ENCODE measurements at regions not wholly inside any gene's neighbourhood (a gene's known extent, or its start where the extent isn't known, plus 50 kb on each side); places are given as distances from the start of the nearest gene placed in this dataset.

GRCh38 chr1:115469703-115470476 is 131.8 kb upstream of the NGF start:
- no peaks in the 10 kb centered on the region for H3K9me3 Mint-ChIP-seq
- ATAC-seq (replicated peaks) = no peak
- no peak overlapping the region for H3K27ac Mint-ChIP-seq
- H3K36me3 Mint-ChIP-seq (ENCODE audit: insufficient read depth) = no peaks in the 10 kb centered on the region
- H3K4me3 Mint-ChIP-seq = no peak overlapping the region
- DNase-seq = no peak
- peaks cover 15 to 32% of the 10 kb centered on the region in 2 donors for H3K27me3 Mint-ChIP-seq
- H3K4me1 Mint-ChIP-seq (ENCODE audit: low read depth in 2 of 2) = peaks cover 0 to 6% of the 10 kb centered on the region in 2 donors

DNA sequence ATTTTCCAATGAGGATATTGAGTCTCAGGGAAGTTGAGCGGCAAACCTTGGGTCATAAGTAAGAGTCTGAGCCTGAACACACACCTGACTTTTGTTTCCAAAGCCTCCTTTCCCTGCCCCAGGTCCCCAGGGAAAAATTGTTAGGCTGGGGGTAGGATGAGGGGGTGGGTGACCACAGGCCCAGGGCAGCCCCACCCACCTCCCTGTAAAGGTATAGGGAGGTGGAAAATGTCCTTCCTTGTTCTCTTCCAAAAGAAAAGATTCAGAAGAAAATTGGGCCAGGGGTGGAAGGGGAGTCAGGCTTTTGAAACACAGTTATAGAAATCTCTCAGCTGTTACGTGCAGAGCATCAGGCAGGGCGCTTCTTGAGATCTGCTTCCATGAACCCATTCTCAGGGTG is 129.7 kb upstream of the NGF start:
- no peak overlapping the region for H3K4me3 Mint-ChIP-seq
- no peaks in the 10 kb centered on the region for H3K36me3 Mint-ChIP-seq (ENCODE audit: insufficient read depth)
- H3K27me3 Mint-ChIP-seq = peaks cover 0 to 11% of the 10 kb centered on the region in 2 donors
- peaks cover 0 to 6% of the 10 kb centered on the region in 2 donors for H3K4me1 Mint-ChIP-seq (ENCODE audit: low read depth in 2 of 2)
- ATAC-seq (replicated peaks) = no peak
- no peak for DNase-seq
- H3K27ac Mint-ChIP-seq = no peak overlapping the region
- no peaks in the 10 kb centered on the region for H3K9me3 Mint-ChIP-seq

- Mint-ChIP-seq H3K36me3 (ENCODE audit: insufficient read depth) (no peaks in the 10 kb centered on the region), H3K27me3 (peaks cover 0 to 5% of the 10 kb centered on the region in 2 donors), H3K9me3 (no peaks in the 10 kb centered on the region), H3K4me3 (no peak overlapping the region), H3K27ac (no peak overlapping the region), H3K4me1 (ENCODE audit: low read depth in 2 of 2) (peaks cover 0 to 6% of the 10 kb centered on the region in 2 donors)
- ATAC-seq (replicated peaks) (no peak), DNase-seq (no peak)
Observed at GRCh38 chr1:115467196-115467595, 129.1 kb upstream of the NGF start.

GRCh38 chr1:115466433-115466832 is 128.4 kb upstream of the NGF start:
- ATAC-seq (replicated peaks) (no peak), DNase-seq (no peak)
- H3K36me3 Mint-ChIP-seq (ENCODE audit: insufficient read depth) = no peaks in the 10 kb centered on the region
- H3K9me3 Mint-ChIP-seq = no peaks in the 10 kb centered on the region
- H3K27ac Mint-ChIP-seq = no peak overlapping the region
- no peak overlapping the region for H3K4me3 Mint-ChIP-seq
- H3K4me1 Mint-ChIP-seq (ENCODE audit: low read depth in 2 of 2) = peaks cover 0 to 5% of the 10 kb centered on the region in 2 donors
- H3K27me3 Mint-ChIP-seq = no peaks in the 10 kb centered on the region

DNA sequence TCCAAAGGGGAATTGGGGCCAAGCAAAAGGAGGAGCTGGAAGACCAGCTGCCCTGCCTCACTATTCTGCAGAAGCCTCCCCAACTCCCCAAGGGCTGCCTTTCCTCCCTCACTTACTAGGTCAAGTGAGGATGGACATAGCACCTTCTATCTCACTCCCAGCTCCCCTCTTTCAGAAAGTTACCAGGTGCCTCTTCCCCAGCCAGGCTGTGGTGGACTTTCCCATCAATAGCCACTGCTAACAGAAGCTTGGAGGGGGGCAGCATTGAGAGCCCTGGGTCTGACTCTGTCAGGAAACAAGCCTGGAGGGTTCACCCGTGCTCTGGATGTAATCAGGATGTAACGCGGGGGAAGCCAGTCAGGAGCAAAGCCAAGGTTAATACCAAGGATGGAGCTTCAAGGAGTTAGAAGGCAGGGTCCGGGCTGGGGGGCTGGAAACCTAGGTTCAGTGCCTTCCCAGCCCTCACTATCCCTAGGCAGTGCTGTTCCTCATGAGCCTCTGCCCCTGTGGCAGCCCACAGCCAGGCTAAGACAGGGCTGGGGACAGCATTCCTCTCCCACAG is 127.8 kb upstream of the NGF start:
- Mint-ChIP-seq H3K9me3 (no peaks in the 10 kb centered on the region), H3K27ac (no peak overlapping the region), H3K4me3 (no peak overlapping the region), H3K4me1 (ENCODE audit: low read depth in 2 of 2) (peaks cover 0 to 4% of the 10 kb centered on the region in 2 donors), H3K27me3 (no peaks in the 10 kb centered on the region), H3K36me3 (ENCODE audit: insufficient read depth) (no peaks in the 10 kb centered on the region)
- no peak for DNase-seq
- ATAC-seq (replicated peaks) = no peak

DNA sequence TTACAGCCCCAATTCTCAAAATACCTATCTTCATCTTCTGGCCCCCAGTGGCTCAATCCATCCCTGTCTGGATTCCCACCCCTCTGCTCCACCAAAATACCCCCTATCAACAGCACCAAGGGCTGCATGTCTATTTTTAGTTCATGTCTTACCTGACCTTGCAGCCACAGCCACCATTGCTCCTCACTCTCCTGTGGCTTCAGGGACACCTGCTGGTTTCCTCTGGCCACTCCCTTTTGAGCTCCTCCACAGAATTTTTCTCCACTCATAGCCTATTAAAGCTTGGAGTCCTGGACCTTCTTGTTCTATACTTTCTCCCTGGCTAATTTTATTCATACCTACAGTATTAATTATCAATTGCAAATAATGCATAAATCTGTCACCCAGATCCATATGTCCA is 125.3 kb upstream of the NGF start:
- DNase-seq (no peak), ATAC-seq (replicated peaks) (no peak)
- no peaks in the 10 kb centered on the region for H3K36me3 Mint-ChIP-seq (ENCODE audit: insufficient read depth)
- H3K9me3 Mint-ChIP-seq = no peaks in the 10 kb centered on the region
- H3K4me1 Mint-ChIP-seq (ENCODE audit: low read depth in 2 of 2) = no peaks in the 10 kb centered on the region
- no peak overlapping the region for H3K4me3 Mint-ChIP-seq
- H3K27ac Mint-ChIP-seq = no peak overlapping the region
- peaks cover 0 to 5% of the 10 kb centered on the region in 2 donors for H3K27me3 Mint-ChIP-seq

GRCh38 chr1:115462566-115463076 is 124.6 kb upstream of the NGF start:
- H3K36me3 Mint-ChIP-seq (ENCODE audit: insufficient read depth) = no peaks in the 10 kb centered on the region
- no peak overlapping the region for H3K4me3 Mint-ChIP-seq
- DNase-seq (no peak), ATAC-seq (replicated peaks) (no peak)
- no peak overlapping the region for H3K27ac Mint-ChIP-seq
- H3K27me3 Mint-ChIP-seq = peaks cover 0 to 5% of the 10 kb centered on the region in 2 donors
- no peaks in the 10 kb centered on the region for H3K4me1 Mint-ChIP-seq (ENCODE audit: low read depth in 2 of 2)
- no peaks in the 10 kb centered on the region for H3K9me3 Mint-ChIP-seq

DNA sequence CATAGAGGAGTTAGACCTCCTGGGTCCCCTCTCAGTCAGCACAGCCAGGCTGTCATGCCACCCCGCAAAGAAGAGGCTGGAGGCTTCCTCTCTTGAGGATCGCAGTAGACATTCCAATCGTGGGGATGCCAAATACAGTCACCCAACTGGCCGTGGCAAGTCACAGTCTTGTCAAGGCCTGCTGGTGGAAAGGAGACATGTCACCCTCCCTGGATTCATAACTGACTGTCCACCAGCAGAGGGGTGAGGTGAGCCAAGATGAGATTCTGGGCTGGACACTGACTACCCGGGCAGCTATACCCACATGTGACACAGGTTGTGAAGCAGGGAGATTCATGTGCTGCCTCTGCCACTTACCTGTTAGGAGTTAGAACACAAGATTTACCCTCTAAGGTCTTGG is 123.5 kb upstream of the NGF start:
- Mint-ChIP-seq H3K27me3 (peaks cover 5% of the 10 kb centered on the region in 2 donors), H3K36me3 (ENCODE audit: insufficient read depth) (no peaks in the 10 kb centered on the region), H3K27ac (no peak overlapping the region), H3K4me1 (ENCODE audit: low read depth in 2 of 2) (no peaks in the 10 kb centered on the region), H3K4me3 (no peak overlapping the region), H3K9me3 (no peaks in the 10 kb centered on the region)
- DNase-seq = no peak
- ATAC-seq (replicated peaks) = no peak

DNA sequence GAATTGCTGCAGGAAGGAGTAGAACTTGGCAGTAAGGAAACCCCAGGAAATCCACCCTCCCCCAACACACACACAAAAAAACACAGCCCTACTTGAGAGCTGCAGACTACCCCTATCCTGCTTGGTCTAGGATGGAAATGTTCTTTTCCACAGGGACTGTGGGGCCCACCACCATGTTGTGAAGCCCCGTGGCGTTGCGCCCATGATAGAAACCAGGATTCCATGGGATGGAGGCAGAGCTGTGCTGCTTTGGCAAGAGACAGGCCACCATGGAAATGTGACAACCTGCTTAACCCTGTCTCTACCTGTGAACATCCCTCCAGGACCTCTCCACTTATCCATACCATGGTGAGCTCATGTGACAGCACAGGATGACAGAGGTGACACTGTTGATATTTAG is 121.1 kb upstream of the NGF start:
- Mint-ChIP-seq H3K27ac (no peak overlapping the region), H3K4me3 (no peak overlapping the region), H3K4me1 (ENCODE audit: low read depth in 2 of 2) (no peaks in the 10 kb centered on the region), H3K27me3 (peaks cover 10 to 12% of the 10 kb centered on the region in 2 donors), H3K36me3 (ENCODE audit: insufficient read depth) (no peaks in the 10 kb centered on the region), H3K9me3 (no peaks in the 10 kb centered on the region)
- DNase-seq = no peak
- no peak for ATAC-seq (replicated peaks)

DNA sequence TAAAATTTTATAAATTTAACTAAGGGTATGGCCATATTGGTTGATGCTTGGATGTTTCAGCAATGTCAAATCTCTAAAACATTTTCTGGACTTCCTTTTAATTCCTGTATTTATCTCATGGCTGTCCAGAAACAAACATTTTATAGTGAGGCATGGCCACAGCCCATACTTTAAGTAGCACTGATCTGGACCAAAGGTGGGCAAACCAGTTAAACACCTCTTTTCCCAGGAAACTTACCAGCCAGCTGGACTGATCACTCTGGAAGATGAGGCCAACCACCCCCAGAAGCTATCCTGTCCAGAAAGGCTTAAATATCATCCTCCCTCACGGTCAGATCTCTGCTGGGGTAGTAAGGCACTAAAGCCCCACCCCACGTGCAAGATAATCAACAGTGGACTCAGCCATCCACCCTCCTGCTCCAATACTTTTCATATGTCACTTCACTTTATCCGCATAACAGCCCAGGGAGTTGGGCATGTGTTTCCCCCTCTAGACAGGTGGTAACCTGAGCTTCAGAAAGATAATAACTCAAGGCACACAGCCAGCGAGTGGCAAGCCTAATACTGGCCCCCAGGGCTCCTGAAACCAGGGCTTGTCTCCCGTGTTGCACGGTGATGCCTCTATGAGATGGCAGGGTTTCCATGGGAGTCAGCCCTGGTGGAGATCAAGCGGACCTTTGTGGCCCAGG is 120.5 kb upstream of the NGF start:
- Mint-ChIP-seq H3K4me3 (no peak overlapping the region), H3K4me1 (ENCODE audit: low read depth in 2 of 2) (no peaks in the 10 kb centered on the region), H3K27ac (no peak overlapping the region), H3K27me3 (peaks cover 10 to 12% of the 10 kb centered on the region in 2 donors), H3K9me3 (no peaks in the 10 kb centered on the region), H3K36me3 (ENCODE audit: insufficient read depth) (no peaks in the 10 kb centered on the region)
- no peak for ATAC-seq (replicated peaks)
- no peak for DNase-seq

DNA sequence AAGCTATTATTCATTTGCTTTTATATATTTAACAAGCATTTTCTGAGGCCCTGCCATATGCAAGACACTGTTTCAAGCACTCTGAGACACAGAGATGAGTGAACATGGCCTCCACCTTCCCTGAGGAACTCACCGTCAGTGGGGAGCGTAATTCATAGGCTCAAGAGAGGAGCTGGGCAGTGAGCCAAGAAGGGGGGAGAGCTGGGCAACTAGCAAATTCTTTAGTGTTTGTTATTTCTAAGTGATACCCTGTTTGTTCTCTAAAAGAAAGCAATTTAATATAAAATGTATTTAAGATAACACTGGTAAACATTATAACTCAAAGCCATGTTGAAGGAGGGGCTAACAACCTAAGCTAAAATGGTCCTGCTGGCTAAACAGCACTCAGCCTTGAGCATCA is 119.2 kb upstream of the NGF start:
- H3K27ac Mint-ChIP-seq = no peak overlapping the region
- ATAC-seq (replicated peaks) (no peak), DNase-seq (no peak)
- no peak overlapping the region for H3K4me3 Mint-ChIP-seq
- H3K4me1 Mint-ChIP-seq (ENCODE audit: low read depth in 2 of 2) = no peaks in the 10 kb centered on the region
- H3K27me3 Mint-ChIP-seq = peaks cover 10 to 12% of the 10 kb centered on the region in 2 donors
- no peaks in the 10 kb centered on the region for H3K9me3 Mint-ChIP-seq
- no peaks in the 10 kb centered on the region for H3K36me3 Mint-ChIP-seq (ENCODE audit: insufficient read depth)

DNA sequence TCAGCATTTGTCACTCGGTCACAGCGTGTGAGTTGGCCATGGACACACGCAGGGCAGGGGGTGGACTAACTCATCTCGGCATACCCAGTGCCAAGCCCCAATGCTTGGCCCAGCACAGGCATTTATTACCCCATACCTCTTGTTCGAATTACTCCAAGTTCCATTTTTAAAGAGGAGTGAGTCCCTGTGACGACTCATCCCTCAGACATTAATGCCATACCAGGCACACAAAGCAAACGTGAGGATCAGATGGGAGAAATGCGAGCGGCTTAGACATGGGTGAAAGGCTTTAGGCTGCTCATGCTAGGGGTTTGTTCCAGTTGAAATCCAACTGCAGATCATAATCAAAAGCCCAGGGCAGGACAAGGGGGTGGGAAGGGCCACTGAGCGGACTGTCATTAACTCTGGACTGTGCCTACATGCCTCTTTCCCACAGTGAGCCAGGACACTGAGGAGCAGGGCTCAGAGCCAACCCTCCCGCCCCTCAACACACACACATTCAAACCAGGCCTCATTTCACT is 118.5 kb upstream of the NGF start:
- H3K36me3 Mint-ChIP-seq (ENCODE audit: insufficient read depth) = no peaks in the 10 kb centered on the region
- DNase-seq (no peak), ATAC-seq (replicated peaks) (no peak)
- no peak overlapping the region for H3K27ac Mint-ChIP-seq
- H3K27me3 Mint-ChIP-seq = peaks cover 10 to 12% of the 10 kb centered on the region in 2 donors
- no peak overlapping the region for H3K4me3 Mint-ChIP-seq
- H3K4me1 Mint-ChIP-seq (ENCODE audit: low read depth in 2 of 2) = no peaks in the 10 kb centered on the region
- no peaks in the 10 kb centered on the region for H3K9me3 Mint-ChIP-seq

- no peak overlapping the region for H3K4me3 Mint-ChIP-seq
- peaks cover 10 to 19% of the 10 kb centered on the region in 2 donors for H3K27me3 Mint-ChIP-seq
- no peaks in the 10 kb centered on the region for H3K36me3 Mint-ChIP-seq (ENCODE audit: insufficient read depth)
- ATAC-seq (replicated peaks) (no peak), DNase-seq (no peak)
- H3K9me3 Mint-ChIP-seq = no peaks in the 10 kb centered on the region
- no peaks in the 10 kb centered on the region for H3K4me1 Mint-ChIP-seq (ENCODE audit: low read depth in 2 of 2)
- no peak overlapping the region for H3K27ac Mint-ChIP-seq
Observed at GRCh38 chr1:115454837-115455511, 116.9 kb upstream of the NGF start.

Measured in effector memory CD8-positive, alpha-beta T cell (primary cell).